SK-N-SH (cell line): ENCODE measurements at regions not wholly inside any gene's neighbourhood (a gene's known extent, or its start where the extent isn't known, plus 50 kb on each side); places are given as distances from the start of the nearest gene placed in this dataset.

Experiments used
- EZH2phosphoT487 ChIP-seq: fragments of 200-600 bp; sonication (generic); IDR thresholded peaks from 2 replicates; pipeline ENCODE4 v1.6.1; 2017; ENCODE audit warnings: low read depth, mixed run types, mild to moderate bottlenecking, antibody characterized with exemption, moderate library complexity, borderline replicate concordance
- FOXJ3 ChIP-seq: sonication (generic); formaldehyde crosslinking; IDR thresholded peaks from 2 replicates; pipeline ENCODE4 v1.5.1; 2020; ENCODE audit warnings: mild to moderate bottlenecking, missing genetic modification reagents
- NRF1 ChIP-seq: IDR thresholded peaks from 2 replicates; pipeline ENCODE4 v1.6.1; 2012; ENCODE audit warnings: low read depth, mild to moderate bottlenecking, low read length
- PBX3 ChIP-seq: IDR thresholded peaks from 2 replicates; pipeline ENCODE4; 2012
- USF1 ChIP-seq: IDR thresholded peaks from 2 replicates; pipeline ENCODE4 v1.4.0; 2012; ENCODE audit warnings: low read depth, borderline replicate concordance
- USF2 ChIP-seq: fragments of 150-350 bp; IDR thresholded peaks from 2 replicates; pipeline ENCODE4 v1.6.1; 2017; ENCODE audit warnings: antibody characterized with exemption, low read length, low read depth, borderline replicate concordance
- TF ChIP-seq, protein P1 (sequence below): IDR thresholded peaks from 2 replicates; pipeline ENCODE4 v1.4.0; 2012; ENCODE audit warnings: low read depth, borderline replicate concordance

DNA sequence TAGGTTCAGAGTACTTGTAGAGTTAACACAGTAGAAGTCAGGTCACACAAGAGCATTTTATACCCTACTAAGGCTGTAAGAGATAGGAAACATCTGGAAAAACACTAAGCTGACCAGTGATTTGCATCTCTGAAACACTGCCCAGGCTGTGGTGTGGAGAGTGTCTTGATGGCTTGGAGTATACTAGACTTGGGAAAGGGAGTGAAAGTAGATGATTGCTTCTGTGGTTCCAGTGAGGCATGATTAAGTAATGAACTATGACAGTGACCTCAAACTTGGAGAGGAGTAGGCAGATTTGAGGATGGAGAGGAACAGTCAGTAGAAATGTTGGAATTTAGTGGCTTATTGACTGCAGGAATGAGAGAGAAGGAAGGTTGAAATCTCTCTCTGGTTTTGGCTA is 201.2 kb downstream of the FLRT2 start:
- TF ChIP-seq, protein P1, sequence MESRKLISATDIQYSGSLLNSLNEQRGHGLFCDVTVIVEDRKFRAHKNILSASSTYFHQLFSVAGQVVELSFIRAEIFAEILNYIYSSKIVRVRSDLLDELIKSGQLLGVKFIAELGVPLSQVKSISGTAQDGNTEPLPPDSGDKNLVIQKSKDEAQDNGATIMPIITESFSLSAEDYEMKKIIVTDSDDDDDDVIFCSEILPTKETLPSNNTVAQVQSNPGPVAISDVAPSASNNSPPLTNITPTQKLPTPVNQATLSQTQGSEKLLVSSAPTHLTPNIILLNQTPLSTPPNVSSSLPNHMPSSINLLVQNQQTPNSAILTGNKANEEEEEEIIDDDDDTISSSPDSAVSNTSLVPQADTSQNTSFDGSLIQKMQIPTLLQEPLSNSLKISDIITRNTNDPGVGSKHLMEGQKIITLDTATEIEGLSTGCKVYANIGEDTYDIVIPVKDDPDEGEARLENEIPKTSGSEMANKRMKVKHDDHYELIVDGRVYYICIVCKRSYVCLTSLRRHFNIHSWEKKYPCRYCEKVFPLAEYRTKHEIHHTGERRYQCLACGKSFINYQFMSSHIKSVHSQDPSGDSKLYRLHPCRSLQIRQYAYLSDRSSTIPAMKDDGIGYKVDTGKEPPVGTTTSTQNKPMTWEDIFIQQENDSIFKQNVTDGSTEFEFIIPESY, result no peak
- TF ChIP-seq NRF1, result no peak
- no peak for TF ChIP-seq USF2
- no peak for TF ChIP-seq FOXJ3 (CRISPR knock-in tag)
- no peak for TF ChIP-seq PBX3
- TF ChIP-seq USF1, result no peak
- TF ChIP-seq EZH2phosphoT487, result no peak
